NCI-H2029 (cell line): ENCODE measurements at regions not wholly inside any gene's neighbourhood (a gene's known extent, or its start where the extent isn't known, plus 50 kb on each side); places are given as distances from the start of the nearest gene placed in this dataset.
A peak's percentile ranks its signal among the peaks of the same experiment; 100 is the strongest.

Experiments used
- DNase-seq: peaks from one replicate; lab custom pipeline; 2025; lab: John Stamatoyannopoulos, UW

DNA sequence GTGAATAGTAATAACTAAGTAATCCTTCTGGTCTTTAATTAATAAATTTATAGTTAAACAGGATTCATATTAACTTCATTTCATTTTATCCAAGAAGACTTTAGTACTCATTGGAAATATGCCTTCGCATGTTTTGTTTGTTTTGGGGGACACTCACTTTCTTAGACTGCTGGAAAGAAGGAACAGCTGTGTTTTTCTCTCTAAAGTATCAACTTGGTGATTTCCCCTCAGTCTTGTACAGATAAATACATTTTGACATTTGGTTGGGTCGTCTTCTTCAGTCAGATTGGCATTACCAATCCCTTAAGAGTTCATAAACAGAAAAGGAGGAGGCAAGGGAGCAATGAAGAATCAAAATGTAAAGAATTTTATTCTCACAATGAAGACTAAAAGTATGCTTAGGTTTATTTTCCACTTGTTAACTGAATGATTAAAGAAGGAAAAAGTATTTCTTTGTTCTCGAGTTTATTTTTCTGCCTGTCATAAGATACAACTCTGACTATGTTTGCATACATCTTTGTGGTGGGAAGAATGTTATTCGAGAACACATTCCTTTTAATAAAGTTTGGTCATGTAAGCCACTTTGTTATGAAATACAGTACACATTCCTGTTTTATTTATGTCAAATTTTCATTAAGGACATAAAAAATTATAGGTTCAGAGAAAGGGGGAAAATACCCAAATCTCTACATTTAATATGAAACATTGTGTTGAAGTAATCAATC lies 140.2 kb downstream of the GMNC start:
- DNase-seq: no peak

- peak; percentile 57 for DNase-seq
Measured at GRCh38 chr3:190721330-190721729, 141.2 kb downstream of the GMNC start.

- no peak for DNase-seq
Measured at GRCh38 chr3:190718671-190719070, 143.8 kb downstream of the GMNC start.

GRCh38 chr3:190718097-190718496 lies 144.4 kb downstream of the GMNC start:
- DNase-seq: no peak

DNA sequence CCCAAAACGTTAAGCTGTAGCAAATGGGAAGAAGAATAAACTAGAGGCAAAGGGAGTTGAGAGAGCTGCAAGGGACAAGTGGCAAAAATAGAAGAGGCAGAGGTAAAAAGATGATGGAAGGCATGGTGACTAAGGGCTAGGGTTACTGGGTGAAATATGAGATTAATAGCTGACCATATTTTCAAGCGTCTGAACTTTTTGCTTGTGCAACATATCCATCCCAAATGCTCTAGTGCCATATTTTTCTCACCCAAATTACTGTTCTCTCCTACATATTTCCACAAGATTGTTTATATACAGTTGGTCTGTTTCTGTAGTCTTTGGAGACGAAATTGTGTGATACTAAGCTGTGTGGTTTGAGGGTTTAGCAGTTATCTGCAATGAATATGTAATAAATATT lies 145.5 kb downstream of the GMNC start:
- DNase-seq: no peak

DNA sequence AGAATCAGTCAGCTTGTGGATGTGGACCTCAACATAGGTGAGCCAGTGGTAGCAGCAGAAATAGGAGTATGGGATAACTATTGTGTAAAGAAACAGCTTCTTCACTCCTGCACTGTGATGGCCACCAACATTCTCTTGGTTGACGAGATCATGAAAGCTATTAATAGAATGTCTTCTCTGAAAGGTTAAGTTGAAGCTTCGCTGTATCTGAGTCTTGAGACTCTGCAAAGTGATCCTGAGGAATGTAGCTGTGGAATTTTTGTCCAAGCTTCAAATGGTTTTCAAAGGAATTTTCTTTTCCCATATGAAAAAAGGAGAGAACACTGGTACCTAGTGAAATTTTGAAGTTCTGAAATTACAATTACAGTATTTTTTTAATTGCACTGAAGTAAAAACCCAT lies 146.3 kb downstream of the GMNC start:
- no peak for DNase-seq

DNA sequence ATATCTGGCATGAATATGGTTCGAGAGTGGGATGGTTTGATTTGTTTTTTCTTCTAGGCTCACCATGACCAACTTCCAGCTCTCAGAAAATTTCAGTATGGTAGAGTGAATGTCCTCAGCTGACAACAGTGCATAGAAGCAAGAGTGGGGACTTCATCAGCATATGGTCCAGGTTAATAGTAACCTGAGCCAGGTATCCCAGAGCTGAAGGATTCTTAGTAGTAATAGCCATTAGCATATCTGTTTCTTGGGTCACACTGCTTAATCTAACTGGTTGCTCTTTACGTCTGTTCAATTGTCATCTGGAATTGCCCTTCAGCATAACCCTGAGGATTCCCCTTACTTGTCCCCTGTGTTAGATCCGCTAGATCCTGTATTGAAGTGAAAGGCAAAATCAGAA lies 151.8 kb downstream of the GMNC start:
- DNase-seq: no peak

GRCh38 chr3:190709351-190709773 lies 153.1 kb downstream of the GMNC start:
- no peak for DNase-seq
